Progenitor cell of endocrine pancreas (in vitro differentiated cells): ENCODE measurements at regions not wholly inside any gene's neighbourhood (a gene's known extent, or its start where the extent isn't known, plus 50 kb on each side); places are given as distances from the start of the nearest gene placed in this dataset.

Experiments
- DNase-seq: peaks from one replicate; pipeline ENCODE4 v3.0.0; 2021; ENCODE audit warnings: low spot score; ENCODE audit not compliant: unreplicated experiment
- H3K27ac Mint-ChIP-seq: 2 replicates; pipeline ENCODE4 v1.8.0; 2021; ENCODE audit warnings: mild to moderate bottlenecking, moderate library complexity, mixed read lengths
- H3K27me3 Mint-ChIP-seq: 2 replicates; pipeline ENCODE4 v1.8.0; 2021; ENCODE audit warnings: mixed read lengths
- H3K36me3 Mint-ChIP-seq: 2 replicates; pipeline ENCODE4 v1.8.0; 2022; ENCODE audit warnings: mixed read lengths; ENCODE audit not compliant: insufficient read depth
- H3K4me1 Mint-ChIP-seq: 2 replicates; pipeline ENCODE4 v1.8.0; 2021; ENCODE audit warnings: low read depth, mixed read lengths
- H3K4me3 Mint-ChIP-seq: 2 replicates; pipeline ENCODE4 v1.8.0; 2021; ENCODE audit warnings: low read depth, mild to moderate bottlenecking, moderate library complexity, mixed read lengths
- H3K9me3 Mint-ChIP-seq: 2 replicates; pipeline ENCODE4 v1.8.0; 2021; ENCODE audit warnings: low read depth, mixed read lengths
- TF ChIP-seq, protein P1 (sequence below): fragments of 200-600 bp; sonication (generic); IDR thresholded peaks from one replicate; pipeline ENCODE4 v1.5.0; 2021; ENCODE audit warnings: antibody characterized with exemption, mild to moderate bottlenecking; ENCODE audit not compliant: unreplicated experiment

- Mint-ChIP-seq H3K4me3 (no peak overlapping the region), H3K27me3 (no peaks in the 10 kb centered on the region), H3K36me3 (no peaks in the 10 kb centered on the region), H3K4me1 (peaks cover 9% of the 10 kb centered on the region), H3K9me3 (peaks cover 17% of the 10 kb centered on the region), H3K27ac (no peak overlapping the region)
- no peak for DNase-seq
- TF ChIP-seq, protein P1, sequence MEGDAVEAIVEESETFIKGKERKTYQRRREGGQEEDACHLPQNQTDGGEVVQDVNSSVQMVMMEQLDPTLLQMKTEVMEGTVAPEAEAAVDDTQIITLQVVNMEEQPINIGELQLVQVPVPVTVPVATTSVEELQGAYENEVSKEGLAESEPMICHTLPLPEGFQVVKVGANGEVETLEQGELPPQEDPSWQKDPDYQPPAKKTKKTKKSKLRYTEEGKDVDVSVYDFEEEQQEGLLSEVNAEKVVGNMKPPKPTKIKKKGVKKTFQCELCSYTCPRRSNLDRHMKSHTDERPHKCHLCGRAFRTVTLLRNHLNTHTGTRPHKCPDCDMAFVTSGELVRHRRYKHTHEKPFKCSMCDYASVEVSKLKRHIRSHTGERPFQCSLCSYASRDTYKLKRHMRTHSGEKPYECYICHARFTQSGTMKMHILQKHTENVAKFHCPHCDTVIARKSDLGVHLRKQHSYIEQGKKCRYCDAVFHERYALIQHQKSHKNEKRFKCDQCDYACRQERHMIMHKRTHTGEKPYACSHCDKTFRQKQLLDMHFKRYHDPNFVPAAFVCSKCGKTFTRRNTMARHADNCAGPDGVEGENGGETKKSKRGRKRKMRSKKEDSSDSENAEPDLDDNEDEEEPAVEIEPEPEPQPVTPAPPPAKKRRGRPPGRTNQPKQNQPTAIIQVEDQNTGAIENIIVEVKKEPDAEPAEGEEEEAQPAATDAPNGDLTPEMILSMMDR = no peak
Observed at GRCh38 chr13:50306156-50306555, 290.9 kb downstream of the KCNRG start.

DNA sequence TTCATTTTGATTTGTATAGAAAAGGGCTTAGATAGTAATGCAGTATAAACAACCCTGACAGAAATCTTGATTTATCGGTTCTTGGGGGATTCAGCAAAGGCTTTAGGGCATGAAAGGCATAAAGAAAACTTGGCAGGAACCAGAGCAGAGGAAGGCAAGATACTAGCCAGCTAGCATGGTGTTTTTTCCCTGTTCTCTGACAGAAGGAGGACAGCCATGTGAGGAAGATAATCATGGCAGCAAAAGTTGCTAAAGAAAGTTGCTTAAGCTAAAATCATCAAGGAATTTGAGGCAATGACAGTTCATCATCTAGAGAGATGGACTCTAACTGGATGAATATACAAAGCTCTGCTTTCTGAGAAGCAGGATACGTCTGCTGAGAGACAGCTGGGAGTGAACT lies 294.1 kb downstream of the KCNRG start:
- DNase-seq = no peak
- Mint-ChIP-seq H3K4me3 (no peak overlapping the region), H3K36me3 (no peaks in the 10 kb centered on the region), H3K27me3 (no peaks in the 10 kb centered on the region), H3K27ac (no peak overlapping the region), H3K9me3 (peaks cover 14% of the 10 kb centered on the region), H3K4me1 (peaks cover 10% of the 10 kb centered on the region)
- TF ChIP-seq, protein P1 = no peak

GRCh38 chr13:50309882-50310594 lies 294.8 kb downstream of the KCNRG start:
- Mint-ChIP-seq H3K36me3 (no peaks in the 10 kb centered on the region), H3K4me3 (no peak overlapping the region), H3K27me3 (no peaks in the 10 kb centered on the region), H3K27ac (no peak overlapping the region), H3K9me3 (peaks cover 8% of the 10 kb centered on the region), H3K4me1 (peaks cover 10% of the 10 kb centered on the region)
- TF ChIP-seq, protein P1 = no peak
- no peak for DNase-seq

- H3K9me3 Mint-ChIP-seq = peaks cover 6% of the 10 kb centered on the region
- TF ChIP-seq, protein P1 = no peak
- no peaks in the 10 kb centered on the region for H3K27me3 Mint-ChIP-seq
- no peak overlapping the region for H3K4me3 Mint-ChIP-seq
- no peak overlapping the region for H3K27ac Mint-ChIP-seq
- H3K4me1 Mint-ChIP-seq = peaks cover 10% of the 10 kb centered on the region
- no peaks in the 10 kb centered on the region for H3K36me3 Mint-ChIP-seq
- no peak for DNase-seq
Observed at GRCh38 chr13:50310734-50311133, 295.5 kb downstream of the KCNRG start.

GRCh38 chr13:50318887-50319286 lies 303.6 kb downstream of the KCNRG start:
- no peak overlapping the region for H3K4me3 Mint-ChIP-seq

More at GRCh38 chr13:50318887-50319286, 303.6 kb downstream of the KCNRG start:
- Mint-ChIP-seq H3K36me3 (peaks cover 1% of the 10 kb centered on the region), H3K27ac (no peak overlapping the region), H3K27me3 (no peaks in the 10 kb centered on the region), H3K4me1 (peaks cover 23% of the 10 kb centered on the region), H3K9me3 (peaks cover 3% of the 10 kb centered on the region)
- no peak for DNase-seq
- TF ChIP-seq, protein P1 = no peak
